ENCODE measurements at regions not wholly inside any gene's neighbourhood (a gene's known extent, or its start where the extent isn't known, plus 50 kb on each side); places are given as distances from the start of the nearest gene placed in this dataset.
"Not testable (repeated sequence)": the region's sequence is repeated elsewhere in the genome, so short reads cannot be mapped to it uniquely, and the experiment has no call there.

DNA sequence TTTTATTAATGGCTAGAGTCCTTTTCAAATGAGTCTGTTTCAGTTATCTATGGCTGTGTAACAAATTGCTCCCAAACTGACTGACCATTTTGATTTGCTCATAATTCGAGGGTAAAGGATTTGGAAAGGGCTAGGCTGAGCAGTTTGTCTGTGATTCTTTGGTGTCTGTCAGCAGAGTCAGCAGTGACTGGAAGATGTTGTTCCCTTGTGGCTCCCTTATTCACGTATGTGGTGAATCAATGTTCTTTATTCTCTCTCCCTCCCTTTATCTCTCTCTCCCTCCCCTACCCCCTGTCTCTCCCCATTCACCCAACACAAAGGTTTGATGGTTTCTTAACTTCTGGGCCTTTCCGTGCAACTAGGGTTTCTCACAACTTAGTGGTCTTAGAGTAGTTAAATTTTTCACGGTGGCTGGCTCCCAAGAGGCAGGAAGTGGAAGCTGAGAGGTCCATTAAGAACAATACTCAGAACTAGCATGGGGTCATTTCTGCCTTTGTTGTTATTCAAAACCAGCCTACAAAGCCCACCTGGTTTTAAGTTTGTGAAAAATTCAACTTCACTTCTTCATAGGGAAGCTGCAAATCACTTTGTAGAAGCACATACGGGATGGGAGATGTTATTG lies 772.5 kb upstream of the SLITRK1 start:
- DNase-seq (ENCODE audit: low read depth): no peak

DNA sequence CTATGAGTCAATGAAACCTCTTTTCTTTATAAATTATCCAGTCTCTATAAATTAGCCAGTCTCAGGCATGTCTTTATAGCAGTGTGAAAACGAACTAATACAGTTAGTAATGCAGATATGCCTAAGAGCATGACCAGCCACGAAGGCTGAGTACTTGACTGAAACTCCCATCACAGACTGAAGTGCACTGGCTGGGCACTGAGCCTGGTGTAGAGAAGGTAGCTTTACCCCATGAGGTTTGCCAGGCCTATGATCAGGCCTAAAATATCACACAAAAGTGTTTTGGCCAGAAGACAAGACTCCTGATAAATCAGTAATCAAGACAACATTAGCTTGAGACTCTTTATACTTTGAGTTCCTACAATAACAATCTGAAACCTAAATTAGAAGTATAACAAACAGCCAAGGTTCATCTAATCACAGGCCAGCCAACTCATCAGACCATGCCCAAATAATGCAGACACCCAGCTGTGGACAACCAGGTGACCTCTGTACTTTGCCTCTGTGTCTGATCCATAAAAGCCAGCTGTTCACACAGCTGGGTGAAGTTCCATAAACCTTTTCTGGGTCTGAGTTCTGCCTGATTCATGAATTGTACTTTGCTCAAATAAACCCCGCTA lies 771.8 kb upstream of the SLITRK1 start:
- DNase-seq (ENCODE audit: low read depth): no peak

DNA sequence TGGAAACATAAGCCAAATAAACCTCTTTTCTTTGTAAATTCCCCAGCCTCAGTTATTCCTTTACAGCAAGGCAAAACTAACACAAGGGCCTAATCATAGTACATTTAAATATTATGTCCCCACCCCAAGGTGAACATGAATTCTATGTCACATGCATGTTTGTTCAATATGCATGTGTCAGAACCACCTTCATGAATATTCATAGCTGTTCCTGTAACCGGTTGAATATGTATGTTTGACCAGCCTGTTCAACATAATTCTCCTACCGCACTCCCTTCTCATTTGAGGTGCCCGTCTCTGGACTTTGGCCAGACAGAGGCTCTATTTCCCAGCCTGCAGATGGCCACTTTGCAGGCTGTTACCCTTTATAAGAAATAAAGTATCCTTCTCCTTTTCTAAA lies 769.4 kb upstream of the SLITRK1 start:
- no peak for DNase-seq (ENCODE audit: low read depth)

DNA sequence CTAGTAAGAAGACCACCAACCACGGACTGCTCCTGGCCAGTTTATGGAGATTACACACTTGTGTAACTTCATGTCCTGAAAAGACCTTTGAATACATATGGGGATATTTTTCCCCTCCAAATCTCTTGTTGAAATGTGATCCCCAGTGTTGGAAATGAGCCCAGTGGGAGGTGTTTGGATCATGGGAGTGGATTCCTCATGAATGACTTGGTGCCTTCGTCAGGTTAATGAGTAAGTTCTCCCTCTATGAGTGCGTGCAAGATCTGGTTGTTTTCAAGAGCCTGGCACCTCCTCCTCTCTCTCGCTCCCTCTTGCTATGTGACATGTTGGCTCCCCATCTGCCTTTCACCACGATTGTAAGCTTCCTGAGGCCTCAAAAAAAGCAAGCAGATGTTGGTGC lies 769.0 kb upstream of the SLITRK1 start:
- no peak for DNase-seq (ENCODE audit: low read depth)

DNA sequence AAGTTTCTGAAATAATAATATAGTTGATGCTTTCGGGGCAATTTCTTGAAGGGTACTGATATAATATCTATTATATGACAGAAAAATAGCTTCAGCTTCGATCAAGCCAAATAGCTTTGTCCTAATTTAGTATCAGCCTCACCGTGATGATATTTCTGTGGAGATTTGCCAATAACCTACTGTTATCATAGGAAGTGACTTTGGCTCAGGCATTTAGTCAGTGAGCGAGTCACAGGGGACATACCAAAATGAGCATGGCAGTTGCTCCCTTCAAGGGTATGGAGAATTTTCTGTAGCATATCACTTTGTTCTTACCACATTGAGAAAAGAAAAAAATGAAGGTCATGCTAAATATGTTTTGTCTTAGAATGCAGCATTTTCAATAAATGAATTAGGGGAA lies 767.6 kb upstream of the SLITRK1 start:
- DNase-seq (ENCODE audit: low read depth): no peak

DNA sequence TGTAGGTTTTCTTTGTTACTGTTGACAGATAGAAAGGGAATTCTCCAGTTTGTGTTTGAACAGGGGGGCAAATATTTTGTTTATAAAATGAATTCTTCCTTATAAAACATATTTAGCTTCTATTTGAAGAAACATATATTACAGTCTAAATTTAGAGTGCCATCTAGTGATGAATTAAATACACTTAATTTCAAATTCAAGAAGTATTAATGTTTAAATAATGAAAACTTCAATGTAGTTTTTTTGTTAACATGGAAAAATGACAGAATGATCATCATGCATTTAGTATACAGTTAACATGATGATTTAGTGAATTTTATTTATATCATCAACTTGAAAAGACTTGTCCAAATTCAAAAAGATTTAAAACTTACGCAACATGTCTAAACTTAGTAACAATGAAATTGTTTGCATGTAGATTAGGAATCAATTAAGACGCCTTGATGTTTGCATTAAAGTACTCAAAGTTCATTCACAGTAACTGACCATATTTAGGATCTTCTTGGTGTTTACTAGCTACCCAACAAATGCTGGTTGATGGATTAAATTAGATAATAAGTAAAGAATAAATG lies 765.9 kb upstream of the SLITRK1 start:
- DNase-seq (ENCODE audit: low read depth): no peak

DNA sequence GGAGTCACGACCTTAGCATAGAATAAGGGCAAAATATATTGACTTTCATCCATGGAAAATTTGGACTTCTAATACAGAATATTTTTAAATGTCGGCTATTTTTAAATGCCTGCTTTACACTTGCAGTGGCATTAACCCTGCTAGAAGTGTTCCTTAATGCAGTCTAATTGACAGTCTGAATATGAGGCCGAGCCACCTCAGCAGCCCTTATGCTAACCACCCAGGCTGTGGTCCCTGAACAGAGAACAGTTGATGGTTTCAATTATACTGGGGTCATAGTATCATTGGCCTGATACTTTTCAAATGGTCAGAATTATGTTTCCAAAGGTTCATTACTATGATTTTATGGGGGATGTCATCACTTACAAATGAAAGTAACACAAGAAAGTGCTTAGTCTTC lies 764.7 kb upstream of the SLITRK1 start:
- DNase-seq (ENCODE audit: low read depth): no peak

DNA sequence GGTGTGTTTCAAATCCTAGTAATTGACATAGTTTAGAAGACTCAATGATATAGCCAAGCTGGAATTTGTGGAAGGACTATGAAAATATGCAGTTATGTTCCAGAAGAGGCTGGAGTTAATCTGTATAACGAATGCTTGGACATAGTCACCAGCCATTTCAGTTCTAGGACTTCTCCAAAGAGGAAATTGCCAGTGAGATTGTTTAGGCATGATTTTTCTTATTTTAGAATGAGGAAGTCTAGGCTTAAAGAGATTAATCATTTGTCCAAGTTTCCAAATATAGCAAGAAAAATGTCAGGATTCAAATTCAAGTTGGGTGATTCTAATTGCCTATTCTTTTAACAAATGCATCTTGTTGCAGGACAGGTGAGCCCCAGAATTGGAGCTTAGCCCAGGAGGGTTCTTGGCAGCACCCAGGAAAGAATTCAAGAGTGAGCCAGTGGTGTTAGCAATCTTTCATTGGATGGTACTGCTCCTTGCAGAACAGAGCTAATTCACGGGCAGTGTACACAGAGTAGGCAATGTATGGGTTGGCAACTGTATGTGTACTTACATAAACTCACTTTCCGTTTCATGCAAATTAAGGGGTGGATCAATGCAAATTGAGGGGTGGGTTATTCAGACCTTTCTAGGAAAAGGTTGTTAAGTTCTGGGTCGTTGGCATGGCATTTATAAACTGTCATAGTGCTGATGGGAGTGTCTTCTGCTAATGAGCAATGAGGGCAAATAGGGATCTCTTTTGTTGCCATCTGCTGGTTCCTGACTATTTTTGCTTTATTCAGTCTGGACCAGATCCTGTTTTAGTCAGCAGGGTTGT lies 763.1 kb upstream of the SLITRK1 start:
- no peak for DNase-seq (ENCODE audit: low read depth)

DNA sequence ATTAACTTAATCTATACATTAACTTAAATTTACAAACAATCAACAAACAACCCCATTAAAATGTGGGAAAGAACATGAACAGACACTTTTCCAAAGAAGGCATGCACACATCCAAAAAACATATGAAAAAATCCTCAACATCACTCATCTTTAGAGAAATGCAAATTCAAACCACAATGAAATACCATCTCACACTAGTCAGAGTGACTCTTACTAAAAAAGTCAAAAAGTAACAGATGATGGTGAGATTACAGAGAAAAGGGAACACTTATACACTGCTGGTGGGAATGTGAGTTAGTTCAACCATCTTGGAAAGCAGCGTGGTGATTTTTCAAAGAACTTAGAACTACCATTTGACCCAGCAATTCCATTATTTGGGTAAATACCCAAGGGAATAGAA lies 759.2 kb upstream of the SLITRK1 start:
- DNase-seq (ENCODE audit: low read depth): no peak

DNA sequence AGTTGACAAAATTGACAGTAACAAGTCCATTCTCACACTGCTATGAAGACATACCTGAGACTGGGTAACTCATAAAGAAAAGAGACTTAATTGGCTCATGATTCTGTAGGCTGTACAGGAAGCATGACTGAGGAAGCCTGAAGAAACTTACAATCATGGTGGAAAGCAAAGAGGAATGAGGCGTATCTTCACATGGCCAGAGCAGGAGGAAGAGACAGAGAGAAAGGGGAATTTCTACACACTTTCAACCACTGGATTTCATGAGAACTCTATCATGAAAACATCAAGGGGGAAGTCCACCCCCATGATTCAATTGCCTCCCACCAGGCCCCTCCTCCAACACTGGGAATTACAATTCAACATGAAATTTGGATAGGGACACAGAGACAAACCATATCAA lies 758.4 kb upstream of the SLITRK1 start:
- DNase-seq (ENCODE audit: low read depth): no peak

DNA sequence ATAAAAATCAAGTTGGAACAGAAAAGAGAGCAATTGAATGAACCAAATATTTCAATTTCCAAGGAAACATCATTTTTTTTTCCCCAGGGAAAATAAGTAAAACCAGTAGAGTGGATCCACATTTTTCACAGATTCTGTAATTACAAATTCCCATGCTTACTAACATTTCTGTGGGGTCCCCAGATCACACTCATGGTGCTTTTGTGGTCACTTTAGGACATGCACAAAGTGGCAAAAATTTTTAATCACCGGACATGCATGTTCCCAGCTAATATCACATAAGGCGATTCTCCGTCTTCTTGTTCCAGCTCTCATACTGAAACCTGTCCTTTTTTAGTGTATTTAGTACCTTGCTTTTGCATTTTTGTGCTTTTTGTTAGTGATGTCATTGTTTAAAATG lies 748.2 kb upstream of the SLITRK1 start:
- no peak for DNase-seq (ENCODE audit: low read depth)

DNA sequence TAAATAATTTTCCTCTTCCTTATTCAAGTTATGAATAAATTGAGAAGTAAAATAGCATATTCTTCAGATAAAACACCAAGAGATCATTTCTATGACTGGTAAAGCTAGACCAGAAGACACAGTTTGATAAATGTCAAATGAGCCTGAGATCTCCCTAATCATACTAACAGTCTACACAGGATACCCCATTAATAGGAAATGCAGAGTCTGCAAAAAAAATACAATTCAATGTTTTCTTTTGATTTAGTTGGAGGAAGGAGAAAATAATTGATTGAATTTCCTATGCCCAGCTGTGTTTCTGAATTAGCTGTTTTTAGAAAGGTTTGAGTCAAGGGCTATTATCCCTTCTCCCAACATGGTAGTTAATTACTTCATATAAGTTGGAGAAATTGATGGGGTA lies 734.6 kb upstream of the SLITRK1 start:
- DNase-seq (ENCODE audit: low read depth): no peak

DNA sequence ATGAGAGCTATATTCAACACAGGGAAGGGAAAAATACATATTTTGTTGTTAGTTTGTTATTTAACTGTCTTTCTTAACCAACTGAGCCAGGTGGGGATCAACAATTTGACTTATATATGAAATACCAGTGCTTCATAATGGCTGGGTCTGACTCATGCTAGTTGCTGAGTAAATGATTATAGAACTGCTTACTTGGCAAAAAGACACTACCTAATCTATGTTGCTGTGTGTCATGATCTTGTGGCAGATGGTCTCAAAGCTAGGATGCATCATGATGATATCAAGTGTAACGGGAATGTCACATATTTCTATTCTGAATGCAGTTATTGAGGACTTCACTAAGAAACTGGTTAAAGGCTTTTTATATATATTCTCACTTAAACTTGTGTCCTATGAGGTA lies 727.4 kb upstream of the SLITRK1 start:
- no peak for DNase-seq (ENCODE audit: low read depth)

DNA sequence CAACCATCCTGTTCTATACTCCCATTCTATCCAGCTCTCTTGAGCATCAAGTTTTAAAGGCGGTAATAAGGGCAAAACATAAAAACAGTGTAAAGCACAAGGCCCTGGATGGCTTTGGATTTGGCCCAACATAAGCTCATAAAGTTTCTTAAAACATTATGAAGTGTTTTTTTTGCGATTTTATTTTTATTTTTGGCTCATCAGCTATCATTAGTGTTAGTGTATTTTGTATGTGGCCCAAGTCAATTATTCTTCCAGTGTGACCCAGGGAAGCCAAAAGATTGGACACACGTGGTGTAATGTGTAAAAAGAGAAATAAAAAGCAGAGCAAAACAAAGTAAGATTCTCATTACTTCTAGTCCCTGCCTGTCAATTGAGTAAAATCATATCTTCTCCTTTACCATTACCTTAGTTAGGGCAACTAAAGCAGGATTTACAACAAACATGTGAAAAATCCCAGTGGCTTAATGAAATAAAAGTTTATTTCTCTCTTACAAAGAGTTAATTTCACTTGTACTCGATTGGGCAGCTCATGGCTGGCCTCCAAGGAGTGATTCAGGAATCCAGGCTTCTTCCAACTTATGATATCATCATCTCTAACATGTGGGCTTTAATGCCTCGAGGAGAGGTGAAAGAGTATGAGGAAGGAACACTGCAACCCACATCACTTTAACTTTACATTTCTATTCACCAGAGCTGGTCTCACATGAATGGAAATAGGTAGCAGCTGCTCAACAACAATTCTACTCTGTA lies 725.2 kb upstream of the SLITRK1 start:
- no peak for DNase-seq (ENCODE audit: low read depth)

DNA sequence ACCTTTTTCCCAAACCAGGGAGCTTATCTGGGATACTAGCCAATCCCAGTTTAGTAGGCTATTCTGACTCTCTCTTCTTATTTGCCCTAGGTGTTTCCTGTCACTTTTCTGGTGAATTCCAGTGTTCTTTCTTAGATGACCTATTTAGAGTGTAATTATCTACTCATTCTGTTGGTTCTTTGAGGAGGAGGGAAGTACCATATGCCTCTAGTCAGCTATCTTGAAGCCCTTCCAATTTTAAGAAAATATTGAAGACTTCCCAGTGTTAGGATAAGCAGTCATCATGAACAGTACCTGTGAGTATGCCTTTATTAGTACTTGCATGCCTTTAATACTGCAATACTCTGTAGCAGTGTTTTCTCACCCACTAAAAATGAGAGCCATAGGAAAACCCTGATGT lies 724.3 kb upstream of the SLITRK1 start:
- no peak for DNase-seq (ENCODE audit: low read depth)

DNA sequence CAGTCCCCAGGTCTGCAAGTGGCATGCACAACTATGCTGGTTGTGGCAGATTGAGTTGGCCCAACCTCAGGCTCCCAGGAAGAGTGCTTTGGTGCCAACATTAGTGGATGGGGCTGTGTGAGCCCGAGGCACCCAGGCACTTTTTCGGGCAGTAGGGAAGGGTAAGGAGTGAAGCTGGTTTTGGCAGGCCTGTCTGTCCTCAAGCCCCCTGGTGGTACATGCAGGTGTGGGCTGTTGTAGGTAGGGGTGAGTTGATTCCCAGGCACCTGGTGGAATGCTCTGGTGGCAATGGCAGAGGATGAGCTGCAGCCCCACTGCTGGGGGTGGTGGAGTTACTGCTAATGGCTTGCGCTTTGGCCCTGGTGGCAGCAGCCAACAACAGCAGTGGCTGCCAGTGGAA lies 723.7 kb upstream of the SLITRK1 start:
- DNase-seq (ENCODE audit: low read depth): no peak

DNA sequence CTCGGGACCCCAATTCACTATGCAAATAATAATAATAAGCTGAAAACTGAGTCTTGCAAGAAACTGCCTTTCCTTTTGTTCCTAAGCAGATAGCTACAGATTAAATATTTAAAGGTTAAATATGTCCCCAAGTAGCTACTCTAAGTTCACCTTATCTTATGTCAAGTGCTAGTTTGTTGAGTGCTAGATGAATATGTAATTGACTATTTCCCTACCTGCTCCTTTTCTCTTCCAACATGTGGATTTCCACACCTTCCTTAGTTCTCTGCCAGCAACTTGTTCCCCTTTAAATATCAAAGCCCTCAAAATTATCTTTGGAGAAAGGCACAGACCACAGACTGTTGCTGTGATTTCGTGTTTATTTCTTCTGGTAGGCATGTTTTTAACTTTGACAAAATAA lies 709.2 kb upstream of the SLITRK1 start:
- no peak for DNase-seq (ENCODE audit: low read depth)

DNA sequence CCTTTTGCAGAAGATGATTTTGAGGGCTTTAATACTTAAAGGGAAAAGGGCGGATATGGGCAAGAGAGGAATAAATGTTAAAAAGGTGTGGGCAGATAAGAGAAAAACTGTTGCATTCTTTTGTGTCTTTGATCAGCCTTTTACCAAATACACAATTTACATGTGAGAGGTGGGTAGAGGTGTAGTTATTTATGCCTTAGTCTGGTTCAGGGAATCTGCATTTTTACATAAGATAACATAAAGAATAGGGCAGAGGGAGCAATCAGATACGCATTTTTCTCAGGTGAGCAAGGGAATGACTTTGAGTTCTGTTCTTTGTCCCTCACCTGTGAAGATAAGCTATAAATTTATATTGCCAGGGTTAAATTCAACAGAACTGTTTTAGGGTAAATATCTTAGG lies 708.4 kb upstream of the SLITRK1 start:
- DNase-seq (ENCODE audit: low read depth): no peak

DNA sequence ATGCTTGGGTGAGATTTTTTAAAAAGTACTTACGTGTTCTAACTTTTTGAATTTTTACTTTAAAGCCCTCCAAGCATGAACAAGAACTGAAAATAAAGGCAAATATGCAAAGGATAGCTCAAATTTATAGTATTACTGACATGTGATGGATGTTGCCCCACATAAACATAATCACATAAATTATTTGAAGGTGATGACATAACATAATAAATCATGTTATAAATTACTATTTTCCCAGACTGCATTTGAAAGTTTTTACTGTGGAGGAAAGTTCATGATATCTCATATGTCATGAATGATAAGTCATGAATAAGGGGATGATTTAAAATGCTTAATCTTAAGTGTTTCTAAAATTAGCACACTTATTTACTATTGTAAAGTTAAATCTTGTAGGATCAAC lies 705.7 kb upstream of the SLITRK1 start:
- no peak for DNase-seq (ENCODE audit: low read depth)

DNA sequence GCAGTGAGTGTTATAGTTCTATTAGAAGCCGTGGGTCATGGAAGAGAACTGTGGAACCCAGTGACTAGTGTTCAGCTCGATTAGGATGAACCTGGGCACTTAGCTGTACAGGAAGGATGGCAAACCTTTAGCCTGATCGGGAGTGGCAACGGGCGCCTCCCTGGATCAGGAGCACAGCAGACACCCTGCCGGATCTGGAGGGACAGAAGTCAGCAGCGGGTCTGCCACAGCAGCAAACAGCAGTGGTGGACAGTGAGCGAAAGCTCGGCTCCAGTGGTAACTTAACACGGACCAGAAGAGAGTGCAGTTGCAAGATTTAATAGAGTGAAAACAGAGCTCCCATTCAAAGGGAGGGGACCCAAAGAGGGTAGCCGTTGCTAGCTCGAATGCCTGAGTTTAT lies 697.6 kb upstream of the SLITRK1 start:
- not testable (repeated sequence) for DNase-seq (ENCODE audit: low read depth)

DNA sequence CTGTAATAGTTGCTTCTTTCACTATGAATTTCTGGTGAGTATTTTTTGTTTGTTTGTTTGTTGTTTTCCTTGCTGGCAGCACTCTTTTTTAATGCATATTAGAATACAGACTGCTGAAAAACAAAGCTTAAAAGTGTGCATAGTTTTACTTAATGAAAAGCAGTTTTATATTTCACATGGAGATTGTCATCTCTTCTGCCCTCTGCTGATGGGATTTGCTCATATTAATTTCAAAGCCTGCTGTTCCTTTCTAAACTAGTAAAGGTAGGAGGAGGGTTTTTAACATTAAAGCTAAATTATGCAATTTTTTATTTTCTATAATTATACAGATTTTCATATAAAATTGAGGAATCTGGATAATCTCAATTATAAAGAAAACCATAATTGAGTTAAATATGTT lies 692.6 kb upstream of the SLITRK1 start:
- DNase-seq (ENCODE audit: low read depth): no peak

DNA sequence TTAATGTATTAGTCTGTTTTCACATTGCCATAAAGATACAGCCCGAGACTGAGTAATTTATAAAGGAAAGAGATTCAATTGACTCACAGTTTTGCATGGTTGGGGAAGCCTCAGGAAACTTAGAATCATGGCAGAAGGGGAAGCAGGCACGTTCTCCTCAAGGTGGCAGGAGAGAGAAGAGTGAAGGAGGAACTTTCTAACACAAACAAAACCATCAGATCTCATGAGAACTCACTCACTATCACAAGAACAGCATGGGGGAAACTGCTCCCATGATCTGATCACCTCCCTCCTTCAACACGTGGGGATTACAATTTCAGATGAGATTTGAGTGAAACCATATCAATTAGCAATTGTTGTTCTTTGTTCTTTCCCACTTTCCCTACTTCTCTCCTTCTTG lies 689.0 kb upstream of the SLITRK1 start:
- no peak for DNase-seq (ENCODE audit: low read depth)
